CD8-positive, alpha-beta memory T cell (primary cell): ENCODE measurements at regions not wholly inside any gene's neighbourhood (a gene's known extent, or its start where the extent isn't known, plus 50 kb on each side); places are given as distances from the start of the nearest gene placed in this dataset.
A peak's percentile ranks its signal among the peaks of the same experiment; 100 is the strongest.
"Not testable (repeated sequence)": the region's sequence is repeated elsewhere in the genome, so short reads cannot be mapped to it uniquely, and the experiment has no call there.

Source experiments
- CTCF ChIA-PET: fragments of 350-600 bp; sonication (Branson Sonifier 250); formaldehyde crosslinking; loops from one replicate; lab custom pipeline; 2021; ENCODE audit warnings: antibody characterized with exemption; lab: Charles Lee
- POLR2A ChIA-PET: fragments of 350-600 bp; sonication (Branson Sonifier 250); formaldehyde crosslinking; loops from one replicate; lab custom pipeline; 2021; ENCODE audit warnings: antibody characterized with exemption; lab: Charles Lee
- DNase-seq, 5 donors: peaks; one replicate each; pipeline versions ENCODE4 v3.0.0 to v3.0.0-alpha.2; 2020 to 2022; ENCODE audit warnings: mixed read lengths in 1 of 5
- H3K27ac ChIP-seq: one replicate; pipeline ENCODE4 v1.7.0; 2013; ENCODE audit warnings: low read depth, mild to moderate bottlenecking, low read length, moderate library complexity
- H3K27me3 ChIP-seq: 2 replicates; pipeline ENCODE4 v1.7.0; 2013; ENCODE audit warnings: low read length, mild to moderate bottlenecking; ENCODE audit not compliant: insufficient read depth, poor library complexity, severe bottlenecking
- H3K36me3 ChIP-seq: 2 replicates; pipeline ENCODE4 v1.7.0; 2013; ENCODE audit warnings: mild to moderate bottlenecking, low read length, moderate library complexity; ENCODE audit not compliant: insufficient read depth
- H3K4me1 ChIP-seq: 2 replicates; pipeline ENCODE4 v1.7.0; 2013; ENCODE audit warnings: mild to moderate bottlenecking, low read length, moderate library complexity; ENCODE audit not compliant: insufficient read depth
- H3K4me3 ChIP-seq: 2 replicates; pipeline ENCODE4 v1.7.0; 2013; ENCODE audit warnings: mild to moderate bottlenecking, low read length
- H3K9me3 ChIP-seq: 2 replicates; pipeline ENCODE4 v1.7.0; 2013; ENCODE audit warnings: mild to moderate bottlenecking, low read length
- H3K27ac Mint-ChIP-seq, 8 donors: one replicate each; pipeline ENCODE4 v1.8.0; 2020 to 2021; ENCODE audit warnings: mixed read lengths in 8 of 8, mild to moderate bottlenecking in 6 of 8, inconsistent platforms in 3 of 8, moderate library complexity in 3 of 8
- H3K27me3 Mint-ChIP-seq, 2 donors: one replicate each; pipeline ENCODE4 v1.8.0; 2020 to 2021; ENCODE audit warnings: mixed read lengths in 2 of 2, mild to moderate bottlenecking in 1 of 2, moderate library complexity in 1 of 2
- H3K36me3 Mint-ChIP-seq, 3 donors: one replicate each; pipeline ENCODE4 v1.8.0; 2020 to 2021; ENCODE audit warnings: mixed read lengths in 3 of 3, inconsistent platforms in 1 of 3, mild to moderate bottlenecking in 1 of 3
- H3K4me1 Mint-ChIP-seq, 3 donors: one replicate each; pipeline ENCODE4 v1.8.0; 2020 to 2021; ENCODE audit warnings: mixed read lengths in 3 of 3, inconsistent platforms in 1 of 3, mild to moderate bottlenecking in 1 of 3
- H3K4me3 Mint-ChIP-seq, 7 donors: one replicate each; pipeline ENCODE4 v1.8.0; 2020 to 2021; ENCODE audit warnings: mixed read lengths in 7 of 7, mild to moderate bottlenecking in 6 of 7, moderate library complexity in 4 of 7, inconsistent platforms in 2 of 7
- H3K9me3 Mint-ChIP-seq, 5 donors: one replicate each; pipeline ENCODE4 v1.8.0; 2020 to 2022; ENCODE audit warnings: mixed read lengths in 5 of 5, mild to moderate bottlenecking in 3 of 5, moderate library complexity in 2 of 5, inconsistent platforms in 1 of 5

DNA sequence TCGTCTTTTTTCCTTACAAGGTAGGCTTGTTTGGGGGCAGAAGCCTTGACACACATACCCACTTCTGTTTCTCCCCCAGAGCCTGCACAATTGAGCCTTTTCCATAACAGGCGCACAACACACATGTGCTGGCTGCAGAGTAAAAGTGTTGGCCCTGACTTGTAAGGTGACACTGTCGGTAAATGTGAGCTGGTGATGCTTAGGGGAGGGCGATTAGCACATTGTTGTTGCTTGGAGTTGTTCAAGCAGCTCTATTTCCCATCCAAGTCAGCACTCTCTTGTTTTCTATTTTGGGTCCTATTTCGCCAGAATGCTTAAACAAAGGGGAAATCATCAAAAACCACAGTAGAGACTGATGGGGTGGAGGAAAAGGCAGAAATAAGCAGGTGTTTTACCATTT is 51.9 kb upstream of the PTPRJ start:
- no peaks in the 10 kb centered on the region for H3K9me3 Mint-ChIP-seq
- no peak overlapping the region for H3K27ac ChIP-seq
- no peak overlapping the region for H3K4me3 ChIP-seq
- CTCF ChIA-PET = no interaction called here
- no peaks in the 10 kb centered on the region for H3K9me3 ChIP-seq
- H3K4me1 ChIP-seq = no peaks in the 10 kb centered on the region
- H3K27me3 ChIP-seq = no peaks in the 10 kb centered on the region
- H3K4me1 Mint-ChIP-seq = peaks cover 3 to 8% (median 5%) of the 10 kb centered on the region in 3 donors
- POLR2A ChIA-PET = no interaction called here
- H3K36me3 ChIP-seq = no peaks in the 10 kb centered on the region
- H3K4me3 Mint-ChIP-seq = no peak overlapping the region
- DNase-seq = no peak
- H3K36me3 Mint-ChIP-seq = no peaks in the 10 kb centered on the region
- peak overlapping the region in 1 of 8 donors; percentile 14 for H3K27ac Mint-ChIP-seq
- peaks cover 0 to 3% of the 10 kb centered on the region in 2 donors for H3K27me3 Mint-ChIP-seq

DNA sequence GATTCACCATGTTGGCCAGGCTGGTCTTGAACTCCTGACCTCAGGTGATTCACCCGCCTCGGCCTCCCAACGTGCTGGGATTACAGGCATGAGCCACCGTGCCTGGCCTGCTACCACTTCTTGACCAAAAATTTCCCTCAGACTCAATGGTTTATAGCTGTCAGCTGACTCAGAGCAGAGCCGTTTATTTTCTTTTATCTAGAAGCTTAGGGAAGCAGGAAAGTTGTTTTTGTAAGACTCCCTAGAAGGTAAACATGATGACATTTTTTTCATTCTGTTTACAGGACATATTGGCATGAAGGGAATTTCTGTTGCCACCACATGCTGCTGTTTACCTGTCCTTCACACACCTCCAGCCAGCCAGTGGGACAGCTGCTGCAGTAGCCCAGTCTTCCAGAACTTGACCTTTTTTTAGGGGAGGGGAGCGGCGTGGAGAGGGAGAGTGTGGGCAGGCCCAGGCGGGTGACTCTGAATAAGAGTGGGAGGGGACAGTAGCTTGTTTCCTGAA is 56.1 kb upstream of the PTPRJ start:
- Mint-ChIP-seq H3K4me1 (peaks cover 26 to 31% (median 27%) of the 10 kb centered on the region in 3 donors), H3K27me3 (peaks cover 0 to 3% of the 10 kb centered on the region in 2 donors), H3K36me3 (no peaks in the 10 kb centered on the region), H3K4me3 (no peak overlapping the region), H3K9me3 (no peaks in the 10 kb centered on the region), H3K27ac (no peak overlapping the region)
- no peak for DNase-seq
- ChIA-PET POLR2A (interaction anchor here (1.2 kb wide), 1 partner anchor 38 kb away, joined by 4 read pairs; no protein-coding TSS in a partner anchor), CTCF (interaction anchor here (1.7 to 2.2 kb wide), 2 partner anchors 10 to 185 kb away, joined by 5 to 11 read pairs; no protein-coding TSS in a partner anchor)
- Histone ChIP-seq H3K4me1 (peaks cover 22% of the 10 kb centered on the region), H3K27ac (no peak overlapping the region), H3K27me3 (no peaks in the 10 kb centered on the region), H3K36me3 (no peaks in the 10 kb centered on the region), H3K4me3 (no peak overlapping the region), H3K9me3 (no peaks in the 10 kb centered on the region)

DNA sequence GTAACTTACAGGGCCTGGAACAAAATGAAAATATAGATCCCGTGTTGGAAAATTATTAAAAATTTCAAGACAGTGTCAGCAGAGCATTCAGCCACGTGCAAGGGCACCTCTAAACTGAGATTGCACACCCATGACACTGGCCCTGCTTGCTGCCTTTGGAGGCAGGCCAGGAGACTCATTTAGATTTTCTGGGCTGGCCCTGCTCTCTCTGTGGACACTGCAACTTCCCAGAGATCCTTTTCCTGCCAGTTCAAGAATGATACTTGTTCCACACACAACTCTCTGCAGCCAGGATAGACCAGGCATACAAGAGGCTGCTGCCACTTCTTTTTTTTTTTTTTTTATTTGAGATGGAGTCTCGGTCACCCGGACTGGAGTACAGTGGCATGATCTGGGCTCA is 56.7 kb upstream of the PTPRJ start:
- Mint-ChIP-seq H3K4me1 (peaks cover 31 to 37% (median 33%) of the 10 kb centered on the region in 3 donors), H3K4me3 (no peak overlapping the region), H3K27ac (peak overlapping the region in 3 of 8 donors; percentile 46 to 70 (median 47)), H3K27me3 (peaks cover 0 to 3% of the 10 kb centered on the region in 2 donors), H3K9me3 (no peaks in the 10 kb centered on the region), H3K36me3 (no peaks in the 10 kb centered on the region)
- no peaks in the 10 kb centered on the region for H3K36me3 ChIP-seq
- ChIA-PET CTCF (interaction anchor here (2.2 kb wide), 1 partner anchor 11 kb away, joined by 11 read pairs; no protein-coding TSS in a partner anchor), POLR2A (interaction anchor here (0.6 to 1.2 kb wide), 2 partner anchors 15 to 38 kb away, joined by 3 to 4 read pairs; no protein-coding TSS in a partner anchor)
- no peaks in the 10 kb centered on the region for H3K27me3 ChIP-seq
- H3K4me3 ChIP-seq = no peak overlapping the region
- H3K4me1 ChIP-seq = peaks cover 27% of the 10 kb centered on the region
- H3K27ac ChIP-seq = no peak overlapping the region
- no peak for DNase-seq
- no peaks in the 10 kb centered on the region for H3K9me3 ChIP-seq

DNA sequence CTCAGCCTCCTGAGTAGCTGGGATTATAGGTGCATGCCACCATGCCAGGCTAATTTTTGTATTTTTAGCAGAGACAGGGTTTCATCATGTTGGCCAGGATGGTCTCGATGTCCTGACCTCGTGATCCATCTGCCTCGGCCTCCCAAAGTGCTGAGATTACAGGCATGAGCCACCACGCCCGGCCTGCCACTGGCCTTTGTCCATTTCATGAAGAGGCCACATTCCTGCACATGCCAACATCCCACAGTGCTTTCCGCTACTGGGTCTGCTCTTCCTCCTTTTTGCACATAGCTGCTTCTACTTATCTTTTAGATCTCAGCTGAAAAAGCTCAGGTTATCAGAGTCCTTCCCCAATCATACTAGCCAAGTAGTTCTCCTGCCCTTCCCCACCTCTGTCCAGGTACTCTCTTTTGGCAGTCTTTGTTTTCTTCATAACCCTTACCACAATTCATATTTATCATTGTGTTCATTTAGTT is 59.2 kb upstream of the PTPRJ start:
- Mint-ChIP-seq H3K4me3 (peak overlapping the region in 4 of 7 donors; percentile 28 to 80 (median 70)), H3K4me1 (peaks cover 45 to 47% (median 46%) of the 10 kb centered on the region in 3 donors), H3K27ac (peak overlapping the region in 7 of 8 donors; percentile 52 to 92 (median 81))
- H3K4me1 ChIP-seq = peaks cover 36% of the 10 kb centered on the region
- H3K9me3 ChIP-seq, H3K4me3 ChIP-seq, H3K27ac ChIP-seq, H3K27me3 ChIP-seq, H3K36me3 Mint-ChIP-seq, H3K27me3 Mint-ChIP-seq, H3K36me3 ChIP-seq, DNase-seq, H3K9me3 Mint-ChIP-seq: not testable (repeated sequence)
- ChIA-PET CTCF (interaction anchor here (0.6 to 4.5 kb wide), 4 partner anchors 9 to 19 kb away, joined by 3 to 17 read pairs (median 6); no protein-coding TSS in a partner anchor), POLR2A (interaction anchor here (0.5 kb wide), 1 partner anchor 50 kb away, joined by 6 read pairs; no protein-coding TSS in a partner anchor)

DNA sequence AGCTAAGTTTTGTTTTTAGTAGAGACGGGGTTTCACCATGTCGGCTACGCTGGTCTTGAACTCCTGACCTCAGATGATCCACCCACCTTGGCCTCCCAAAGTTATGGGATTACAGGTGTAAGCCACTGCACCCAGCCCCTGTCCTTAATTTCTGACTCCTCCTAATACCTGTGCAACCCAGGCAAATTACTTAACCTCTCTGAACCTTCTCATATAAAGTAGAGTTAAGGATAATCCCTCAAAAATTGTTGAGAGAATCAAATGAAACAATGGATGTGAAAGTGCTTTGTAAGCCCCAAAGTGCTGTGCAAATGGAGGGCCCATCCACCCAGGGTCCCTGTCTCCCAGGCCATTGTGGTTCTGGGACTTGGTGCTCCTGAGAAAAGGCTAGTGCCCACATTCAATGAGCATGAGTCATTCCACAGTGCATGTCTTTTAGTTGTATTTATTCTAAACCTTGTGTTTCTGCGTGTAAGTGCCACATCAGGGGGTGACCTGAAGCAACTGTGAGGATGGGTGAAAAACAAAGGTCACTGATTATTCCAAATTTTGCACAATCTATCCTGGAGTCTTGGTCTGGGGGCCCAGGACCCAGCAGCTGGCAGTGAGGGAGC is 61.4 kb upstream of the PTPRJ start:
- no peaks in the 10 kb centered on the region for H3K36me3 Mint-ChIP-seq
- no peaks in the 10 kb centered on the region for H3K36me3 ChIP-seq
- H3K4me1 ChIP-seq = peaks cover 54% of the 10 kb centered on the region
- H3K27ac ChIP-seq = peak overlapping the region; percentile 51
- peak overlapping the region; percentile 39 to 89 (median 80) for H3K27ac Mint-ChIP-seq
- H3K9me3 Mint-ChIP-seq = no peaks in the 10 kb centered on the region
- H3K4me1 Mint-ChIP-seq = peaks cover 58 to 63% (median 63%) of the 10 kb centered on the region in 3 donors
- H3K9me3 ChIP-seq = no peaks in the 10 kb centered on the region
- H3K4me3 Mint-ChIP-seq = peak overlapping the region in 5 of 7 donors; percentile 28 to 80 (median 60)
- no peaks in the 10 kb centered on the region for H3K27me3 Mint-ChIP-seq
- CTCF ChIA-PET = interaction anchor here (4.5 kb wide), 1 partner anchor 16 kb away, joined by 17 read pairs; no protein-coding TSS in a partner anchor
- no peaks in the 10 kb centered on the region for H3K27me3 ChIP-seq
- POLR2A ChIA-PET = interaction anchor here (0.6 kb wide), 1 partner anchor 352 kb away, joined by 3 read pairs; no protein-coding TSS in a partner anchor
- DNase-seq = no peak
- no peak overlapping the region for H3K4me3 ChIP-seq

DNA sequence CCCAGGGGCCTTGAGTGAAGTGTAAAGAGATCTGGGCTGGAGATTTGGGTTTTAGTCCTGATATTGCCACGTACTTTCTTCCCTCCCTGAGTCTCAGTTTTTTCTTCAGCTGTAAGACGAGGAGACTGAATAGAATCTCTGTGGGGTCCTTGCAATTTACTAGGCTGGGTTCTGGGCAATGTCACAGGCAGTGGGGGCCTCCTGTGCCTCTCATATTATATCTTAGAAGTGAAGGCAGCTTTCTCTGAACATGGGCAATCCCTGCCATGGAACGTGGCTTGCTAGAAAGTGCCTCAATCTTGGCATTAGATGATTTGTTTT is 62.0 kb upstream of the PTPRJ start:
- no peak overlapping the region for H3K4me3 ChIP-seq
- ChIA-PET CTCF (interaction anchor here (0.6 to 4.5 kb wide), 2 partner anchors 16 to 78 kb away, joined by 3 to 17 read pairs; no protein-coding TSS in a partner anchor), POLR2A (interaction anchor here (0.8 kb wide), 1 partner anchor 982 kb away, joined by 3 read pairs; the partner anchor contains the start of gene CSTPP1)
- H3K27me3 ChIP-seq = no peaks in the 10 kb centered on the region
- H3K27ac Mint-ChIP-seq = peak overlapping the region; percentile 39 to 89 (median 80)
- no peaks in the 10 kb centered on the region for H3K36me3 Mint-ChIP-seq
- DNase-seq = no peak
- no peaks in the 10 kb centered on the region for H3K9me3 ChIP-seq
- peaks cover 61 to 66% (median 65%) of the 10 kb centered on the region in 3 donors for H3K4me1 Mint-ChIP-seq
- peaks cover 55% of the 10 kb centered on the region for H3K4me1 ChIP-seq
- no peaks in the 10 kb centered on the region for H3K9me3 Mint-ChIP-seq
- peak overlapping the region; percentile 51 for H3K27ac ChIP-seq
- no peaks in the 10 kb centered on the region for H3K36me3 ChIP-seq
- H3K4me3 Mint-ChIP-seq = peak overlapping the region in 4 of 7 donors; percentile 42 to 74 (median 54)
- H3K27me3 Mint-ChIP-seq = no peaks in the 10 kb centered on the region

DNA sequence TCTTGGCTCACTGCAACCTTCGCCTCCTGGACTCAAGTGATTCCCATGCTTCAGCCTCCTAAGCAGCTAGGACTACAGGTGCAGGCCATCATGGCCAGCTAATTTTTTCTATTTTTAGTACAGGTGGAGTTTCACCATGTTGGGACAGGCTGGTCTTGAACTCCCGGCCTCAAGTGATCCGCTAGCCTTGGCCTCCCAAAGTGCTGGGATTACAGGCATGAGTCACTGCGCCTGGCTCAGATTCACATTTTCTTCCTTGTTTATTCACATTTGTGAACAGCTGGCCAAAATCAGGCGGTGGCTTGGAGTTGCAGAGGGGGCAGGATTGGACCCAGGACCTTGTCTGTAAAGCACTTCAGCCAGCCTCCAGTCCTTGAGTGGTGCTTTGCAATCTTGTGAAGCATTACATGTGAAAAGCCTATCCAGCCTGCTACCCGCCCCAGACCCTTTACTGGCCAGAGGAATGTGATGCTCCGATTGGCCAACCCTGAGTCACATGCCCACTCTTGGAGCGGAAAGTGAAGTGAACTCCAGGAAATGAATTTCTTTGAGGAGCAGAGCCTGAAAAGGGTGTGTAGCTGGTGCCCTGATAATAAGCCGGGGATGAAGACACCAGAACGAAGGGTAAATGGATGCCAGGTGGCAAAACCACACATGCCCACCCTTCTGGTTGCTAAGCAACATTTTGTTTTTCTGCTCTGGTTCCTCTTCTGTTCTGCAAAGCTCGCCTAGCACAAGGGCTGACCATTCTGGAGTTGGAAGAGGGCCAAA is 62.6 kb upstream of the PTPRJ start:
- Histone ChIP-seq H3K9me3 (no peaks in the 10 kb centered on the region), H3K4me1 (peaks cover 55% of the 10 kb centered on the region), H3K4me3 (no peak overlapping the region), H3K27ac (peak overlapping the region; percentile 51), H3K36me3 (no peaks in the 10 kb centered on the region), H3K27me3 (no peaks in the 10 kb centered on the region)
- Mint-ChIP-seq H3K9me3 (no peaks in the 10 kb centered on the region), H3K27ac (peak overlapping the region; percentile 39 to 89 (median 80)), H3K27me3 (no peaks in the 10 kb centered on the region), H3K4me3 (peak overlapping the region in 4 of 7 donors; percentile 42 to 74 (median 54)), H3K36me3 (no peaks in the 10 kb centered on the region), H3K4me1 (peaks cover 61 to 66% (median 65%) of the 10 kb centered on the region in 3 donors)
- DNase-seq = peak in 3 of 5 donors; percentile 26 to 56 (median 54)
- ChIA-PET POLR2A (interaction anchor here (0.8 kb wide), 1 partner anchor 981 kb away, joined by 3 read pairs; the partner anchor contains the start of gene CSTPP1), CTCF (interaction anchor here (0.6 to 4.5 kb wide), 2 partner anchors 17 to 78 kb away, joined by 3 to 17 read pairs; no protein-coding TSS in a partner anchor)
